MM.1S (cell line): ENCODE measurements at regions not wholly inside any gene's neighbourhood (a gene's known extent, or its start where the extent isn't known, plus 50 kb on each side); places are given as distances from the start of the nearest gene placed in this dataset.

Experiments
- DNase-seq: peaks from one replicate; pipeline ENCODE4 v3.0.0-alpha.2; 2015
- H2AFZ ChIP-seq: fragments of 300-600 bp; sonication (generic); 2 replicates; pipeline ENCODE4 v1.6.0; 2016; ENCODE audit warnings: antibody characterized with exemption, low read length
- H3F3A ChIP-seq: fragments of 300-600 bp; sonication (generic); 2 replicates; pipeline ENCODE4 v1.6.1; 2016; ENCODE audit warnings: mild to moderate bottlenecking, antibody characterized with exemption, low read length, moderate library complexity, mixed read lengths; ENCODE audit not compliant: insufficient read depth
- H3K27ac ChIP-seq: fragments of 300-600 bp; sonication (generic); 2 replicates; pipeline ENCODE4 v1.5.1; 2016; ENCODE audit warnings: mild to moderate bottlenecking, low read length
- H3K27me3 ChIP-seq: fragments of 300-600 bp; sonication (generic); replicated peaks from 2 replicates; pipeline ENCODE4 v1.6.0; 2016; ENCODE audit warnings: low read length; ENCODE audit not compliant: insufficient read depth
- H3K36me3 ChIP-seq: fragments of 300-600 bp; sonication (generic); replicated peaks from 2 replicates; pipeline ENCODE4 v1.6.1; 2016; ENCODE audit warnings: mild to moderate bottlenecking, low read length, mixed read lengths; ENCODE audit not compliant: insufficient read depth
- H3K4me1 ChIP-seq: fragments of 300-600 bp; sonication (generic); 2 replicates; pipeline ENCODE4 v1.6.1; 2016; ENCODE audit warnings: low read length, mixed read lengths
- H3K4me2 ChIP-seq: fragments of 300-600 bp; sonication (generic); 2 replicates; pipeline ENCODE4 v1.6.0; 2016; ENCODE audit warnings: low read depth, low read length
- H3K4me3 ChIP-seq: fragments of 300-600 bp; sonication (generic); 2 replicates; pipeline ENCODE4 v1.5.1; 2016; ENCODE audit warnings: low read length, mixed read lengths
- H3K79me2 ChIP-seq: fragments of 300-600 bp; sonication (generic); 2 replicates; pipeline ENCODE4 v1.6.1; 2016; ENCODE audit warnings: mixed run types, low read length, mixed read lengths
- H3K9ac ChIP-seq: fragments of 300-600 bp; sonication (generic); 2 replicates; pipeline ENCODE4 v1.6.1; 2016; ENCODE audit warnings: low read length, mixed read lengths
- H3K9me2 ChIP-seq: fragments of 300-600 bp; sonication (generic); replicated peaks from 2 replicates; pipeline ENCODE4 v1.6.1; 2016; ENCODE audit warnings: mild to moderate bottlenecking, low read length, mixed read lengths; ENCODE audit not compliant: insufficient read depth
- H3K9me3 ChIP-seq: fragments of 300-600 bp; sonication (generic); replicated peaks from 2 replicates; pipeline ENCODE4 v1.6.1; 2016; ENCODE audit warnings: mild to moderate bottlenecking, low read length, mixed read lengths; ENCODE audit not compliant: insufficient read depth
- H4K20me1 ChIP-seq: fragments of 300-600 bp; sonication (generic); 2 replicates; pipeline ENCODE4 v1.6.1; 2016; ENCODE audit warnings: mild to moderate bottlenecking, low read length, moderate library complexity, mixed read lengths; ENCODE audit not compliant: insufficient read depth
- CTCF ChIP-seq: fragments of 300-600 bp; sonication (generic); IDR thresholded peaks from 2 replicates; pipeline ENCODE4 v1.5.1; 2016; ENCODE audit warnings: antibody characterized with exemption, low read length, mixed read lengths
- EZH2 ChIP-seq: fragments of 300-600 bp; sonication (generic); optimal IDR thresholded peaks from 2 replicates; pipeline ENCODE3; 2017; ENCODE audit warnings: low read depth, mild to moderate bottlenecking, antibody characterized with exemption, low read length, mixed read lengths
- EZH2phosphoT487 ChIP-seq: fragments of 300-600 bp; sonication (generic); IDR thresholded peaks from 2 replicates; pipeline ENCODE4 v1.6.1; 2018; ENCODE audit warnings: antibody characterized with exemption, low read length

GRCh38 chr13:110097013-110097412, 209.9 kb downstream of the COL4A1 start:
- Histone ChIP-seq H3K9me2 (no peaks in the 10 kb centered on the region), H3K4me1 (no peaks in the 10 kb centered on the region), H3K9ac (no peak overlapping the region), H3K27me3 (no peaks in the 10 kb centered on the region), H3K9me3 (no peaks in the 10 kb centered on the region), H2AFZ (no peak overlapping the region), H3K79me2 (no peaks in the 10 kb centered on the region), H3F3A (no peaks in the 10 kb centered on the region), H3K4me2 (no peak overlapping the region), H3K4me3 (no peak overlapping the region), H3K36me3 (no peaks in the 10 kb centered on the region), H4K20me1 (no peaks in the 10 kb centered on the region), H3K27ac (no peak overlapping the region)
- DNase-seq = no peak
- TF ChIP-seq EZH2 (no peak), EZH2phosphoT487 (no peak), CTCF (no peak)

DNA sequence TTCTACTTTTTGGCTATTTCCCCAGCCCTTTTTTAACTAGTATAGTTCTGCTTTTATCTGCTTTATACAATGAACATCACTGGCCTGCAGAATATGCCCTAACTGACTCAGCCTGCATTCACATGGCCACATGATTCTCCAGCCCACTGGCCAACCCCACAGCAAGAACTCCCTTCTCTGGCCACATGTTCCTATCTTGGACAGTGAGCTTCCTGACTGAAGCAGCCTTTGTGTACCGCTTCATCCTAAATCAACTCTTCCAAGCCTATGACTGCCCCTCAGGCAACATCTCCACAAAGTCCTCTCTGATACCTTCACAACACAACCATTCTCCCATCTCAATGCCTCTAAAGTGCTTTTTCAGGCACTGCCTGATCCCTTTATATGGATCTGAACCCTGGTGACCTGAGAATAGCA, 214.1 kb downstream of the COL4A1 start:
- Histone ChIP-seq H3K9me3 (no peaks in the 10 kb centered on the region), H3F3A (no peaks in the 10 kb centered on the region), H3K4me3 (no peak overlapping the region), H3K4me2 (no peak overlapping the region), H3K4me1 (no peaks in the 10 kb centered on the region), H3K79me2 (no peaks in the 10 kb centered on the region), H3K9ac (no peak overlapping the region), H2AFZ (no peak overlapping the region), H4K20me1 (no peaks in the 10 kb centered on the region), H3K27ac (no peak overlapping the region), H3K36me3 (no peaks in the 10 kb centered on the region), H3K9me2 (no peaks in the 10 kb centered on the region), H3K27me3 (no peaks in the 10 kb centered on the region)
- no peak for DNase-seq
- TF ChIP-seq EZH2phosphoT487 (no peak), CTCF (no peak), EZH2 (no peak)

- Histone ChIP-seq H3K79me2 (no peaks in the 10 kb centered on the region), H3K9me2 (no peaks in the 10 kb centered on the region), H2AFZ (no peak overlapping the region), H3K27ac (no peak overlapping the region), H3K36me3 (no peaks in the 10 kb centered on the region), H3K27me3 (no peaks in the 10 kb centered on the region), H3K4me3 (no peak overlapping the region), H3K9ac (no peak overlapping the region), H4K20me1 (no peaks in the 10 kb centered on the region), H3K4me2 (no peak overlapping the region), H3K4me1 (no peaks in the 10 kb centered on the region), H3F3A (no peaks in the 10 kb centered on the region), H3K9me3 (no peaks in the 10 kb centered on the region)
- no peak for DNase-seq
- no peak for TF ChIP-seq EZH2
- peak; percentile 28 for TF ChIP-seq CTCF
Observed at GRCh38 chr13:110089815-110090214, 217.1 kb downstream of the COL4A1 start.
